ENCODE measurements at regions not wholly inside any gene's neighbourhood (a gene's known extent, or its start where the extent isn't known, plus 50 kb on each side); places are given as distances from the start of the nearest gene placed in this dataset.

GRCh38 chr2:106983305-106983704 is 97.3 kb upstream of the ST6GAL2 start:
- Mint-ChIP-seq H3K27me3 (ENCODE audit: insufficient read depth, low read depth, poor library complexity) (peaks cover 3% of the 10 kb centered on the region), H3K27ac (no peak overlapping the region), H3K4me3 (no peak overlapping the region), H3K9me3 (no peaks in the 10 kb centered on the region), H3K4me1 (peaks cover 7% of the 10 kb centered on the region), H3K36me3 (ENCODE audit: low read depth) (no peaks in the 10 kb centered on the region)
- no peak overlapping the region for H3K4me3 ChIP-seq
- H3K27ac ChIP-seq (ENCODE audit: low read depth): no peak overlapping the region
- DNase-seq (ENCODE audit: low spot score): no peak
- H3K36me3 ChIP-seq (ENCODE audit: insufficient read depth): no peaks in the 10 kb centered on the region
- H3K27me3 ChIP-seq (ENCODE audit: insufficient read depth): no peaks in the 10 kb centered on the region
- no peaks in the 10 kb centered on the region for H3F3A ChIP-seq (replicated peaks; ENCODE audit: low read depth)
- H3K4me2 ChIP-seq: no peak overlapping the region
- peaks cover 4% of the 10 kb centered on the region for H3K4me1 ChIP-seq (ENCODE audit: insufficient read depth)
- TF ChIP-seq POLR2AphosphoS5 (IDR thresholded peaks at IDR 0.05; ENCODE audit: low read depth) (no peak), REST (IDR thresholded peaks at IDR 0.05; ENCODE audit: unreplicated experiment) (no peak), JUNB (IDR thresholded peaks at IDR 0.05; ENCODE audit: unreplicated experiment) (no peak), ZNF331 (CRISPR knock-in tag; IDR thresholded peaks at IDR 0.05; ENCODE audit: low read depth) (no peak), EZH2 (IDR thresholded peaks at IDR 0.05; ENCODE audit: low read depth, unreplicated experiment) (no peak), ZNF462 (CRISPR knock-in tag; IDR thresholded peaks at IDR 0.05) (no peak), ZNF114 (CRISPR knock-in tag; IDR thresholded peaks at IDR 0.05) (no peak), EZH2phosphoT487 (IDR thresholded peaks at IDR 0.05; ENCODE audit: unreplicated experiment) (no peak), STAT1 (IDR thresholded peaks at IDR 0.05; ENCODE audit: unreplicated experiment) (no peak), NANOG (IDR thresholded peaks at IDR 0.05; ENCODE audit: borderline replicate concordance) (no peak), ETS1 (IDR thresholded peaks at IDR 0.05) (no peak), CTCF (conservative IDR thresholded peaks at IDR 0.05; ENCODE audit: low read depth in 2 of 2) (no peak), CREB1 (CRISPR knock-in tag; IDR thresholded peaks at IDR 0.05; ENCODE audit: low read depth) (no peak)
- H2AFZ ChIP-seq: no peak overlapping the region
- no peak for ATAC-seq
- H3K9me2 ChIP-seq (ENCODE audit: insufficient read depth): no peaks in the 10 kb centered on the region
- no peaks in the 10 kb centered on the region for H4K20me1 ChIP-seq (replicated peaks; ENCODE audit: insufficient read depth)
- H3K79me2 ChIP-seq (replicated peaks; ENCODE audit: insufficient read depth): no peaks in the 10 kb centered on the region
